ENCODE measurements at regions not wholly inside any gene's neighbourhood (a gene's known extent, or its start where the extent isn't known, plus 50 kb on each side); places are given as distances from the start of the nearest gene placed in this dataset.

GRCh38 chr5:117587111-117587510, 1012.5 kb upstream of the SEMA6A start:
- no peak for TF ChIP-seq EZH2 (IDR thresholded peaks at IDR 0.05; ENCODE audit: borderline replicate concordance, low read length)
- no peak for TF ChIP-seq CTCF (conservative IDR thresholded peaks at IDR 0.05 in 1 of 2, IDR thresholded peaks at IDR 0.05 in 1 of 2; ENCODE audit: extremely low read depth in 1 of 2, insufficient read depth in 1 of 2, low read depth in 1 of 2, low read length in 2 of 2)

Measured in mammary epithelial cell (primary cell).